HG02981 (cell line): ENCODE measurements at regions not wholly inside any gene's neighbourhood (a gene's known extent, or its start where the extent isn't known, plus 50 kb on each side); places are given as distances from the start of the nearest gene placed in this dataset.
"Not testable (repeated sequence)": the region's sequence is repeated elsewhere in the genome, so short reads cannot be mapped to it uniquely, and the experiment has no call there.

Experiments used
- ATAC-seq: cut with Tn5 transposase; IDR thresholded peaks from one replicate; pipeline ENCODE4 v1.9.1; 2021; ENCODE audit warnings: mild to moderate bottlenecking, moderate library complexity; ENCODE audit not compliant: unreplicated experiment

- ATAC-seq: no peak
Measured at GRCh38 chr6:91280494-91280830, 693.6 kb upstream of the MAP3K7 start.

- ATAC-seq: no peak
Measured at GRCh38 chr6:91279740-91280493, 693.0 kb upstream of the MAP3K7 start.

- ATAC-seq: no peak
Measured at GRCh38 chr6:91278416-91278815, 691.5 kb upstream of the MAP3K7 start.

GRCh38 chr6:91276315-91276714 is 689.4 kb upstream of the MAP3K7 start:
- peak; percentile 73 for ATAC-seq

GRCh38 chr6:91273729-91274128 is 686.9 kb upstream of the MAP3K7 start:
- ATAC-seq: no peak

GRCh38 chr6:91271807-91272206 is 684.9 kb upstream of the MAP3K7 start:
- no peak for ATAC-seq

GRCh38 chr6:91268941-91269340 is 682.1 kb upstream of the MAP3K7 start:
- no peak for ATAC-seq

- no peak for ATAC-seq
Measured at GRCh38 chr6:91267246-91267645, 680.4 kb upstream of the MAP3K7 start.

GRCh38 chr6:91266156-91266555 is 679.3 kb upstream of the MAP3K7 start:
- no peak for ATAC-seq

- ATAC-seq: no peak
Measured at GRCh38 chr6:91243436-91243835, 656.6 kb upstream of the MAP3K7 start.

GRCh38 chr6:91242614-91242949 is 655.7 kb upstream of the MAP3K7 start:
- no peak for ATAC-seq

GRCh38 chr6:91241946-91242613 is 655.2 kb upstream of the MAP3K7 start:
- no peak for ATAC-seq

GRCh38 chr6:91240878-91241603 is 654.2 kb upstream of the MAP3K7 start:
- no peak for ATAC-seq

- ATAC-seq: no peak
Measured at GRCh38 chr6:91221072-91221720, 634.3 kb upstream of the MAP3K7 start.

- no peak for ATAC-seq
Measured at GRCh38 chr6:91213229-91213901, 626.5 kb upstream of the MAP3K7 start.

- ATAC-seq: no peak
Measured at GRCh38 chr6:91198588-91199255, 611.9 kb upstream of the MAP3K7 start.

- ATAC-seq: no peak
Measured at GRCh38 chr6:91196729-91197128, 609.9 kb upstream of the MAP3K7 start.

GRCh38 chr6:91193446-91193845 is 606.6 kb upstream of the MAP3K7 start:
- no peak for ATAC-seq

- not testable (repeated sequence) for ATAC-seq
Measured at GRCh38 chr6:91190041-91190440, 603.2 kb upstream of the MAP3K7 start.

- ATAC-seq: no peak
Measured at GRCh38 chr6:91185072-91185471, 598.2 kb upstream of the MAP3K7 start.

- no peak for ATAC-seq
Measured at GRCh38 chr6:91181416-91181815, 594.5 kb upstream of the MAP3K7 start.
